Stomach (tissue), 8 donors: ENCODE measurements at regions not wholly inside any gene's neighbourhood (a gene's known extent, or its start where the extent isn't known, plus 50 kb on each side); places are given as distances from the start of the nearest gene placed in this dataset.

Source experiments
- DNase-seq, 2 donors: peaks; one replicate each; pipeline versions ENCODE4 v3.0.0 to v3.0.0-alpha.2; 2013 to 2019
- H3K27ac ChIP-seq, 5 donors: fragments of 200-600 bp in 4 of 5; sonication (generic) in 4 of 5; one replicate each; pipeline ENCODE4 v1.5.1; 2013 to 2019; ENCODE audit warnings: mild to moderate bottlenecking in 1 of 5, moderate library complexity in 1 of 5
- H3K27me3 ChIP-seq, 3 donors: fragments of 200-600 bp; sonication (generic); one replicate each; pipeline ENCODE4 v1.5.1; 2017 to 2019; ENCODE audit warnings: mixed run types in 1 of 3
- H3K36me3 ChIP-seq, 4 donors: fragments of 200-600 bp; sonication (generic); 1 replicate in 3 of 4; 2 replicates in 1 of 4; pipeline ENCODE4 v1.5.1; 2016 to 2019
- H3K4me1 ChIP-seq, 4 donors: fragments of 200-600 bp; sonication (generic); one replicate each; pipeline ENCODE4 v1.5.1; 2016 to 2019
- H3K4me3 ChIP-seq, 4 donors: fragments of 200-600 bp; sonication (generic) in 3 of 4; one replicate each; pipeline ENCODE4 v1.5.1; 2016 to 2019; ENCODE audit warnings: mild to moderate bottlenecking in 1 of 4
- H3K9me3 ChIP-seq, 4 donors: fragments of 200-600 bp; sonication (generic); one replicate each; pipeline ENCODE4 v1.5.1; 2016 to 2019
- EP300 ChIP-seq: sonication (generic); formaldehyde crosslinking; IDR thresholded peaks from one replicate; pipeline ENCODE4 v1.6.1; 2017; ENCODE audit warnings: antibody characterized with exemption
- POLR2A ChIP-seq, 4 donors: fragments of 450-650 bp; IDR thresholded peaks; one replicate each; pipeline ENCODE4 v1.6.1; 2016; ENCODE audit warnings: antibody characterized with exemption in 4 of 4, control low read depth in 2 of 4, mild to moderate bottlenecking in 1 of 4, moderate library complexity in 1 of 4
- POLR2AphosphoS5 ChIP-seq, 3 donors: sonication (generic); formaldehyde crosslinking; IDR thresholded peaks; one replicate each; pipeline ENCODE4 v1.6.1; 2016; ENCODE audit warnings: antibody characterized with exemption in 3 of 3
- WGBS, 5 donors: extraction: QIAGEN DNeasy Blood & Tissue Kit in 3 of 5; methylation state at CpG; one replicate each; pipeline versions ENCODE4 v1.1.5 to v1.1.7; 2013 to 2018; 5-methylcytosine and 5-hydroxymethylcytosine counted together
- intact Hi-C: fragments of 100-400 bp; cut with DNase I; formaldehyde crosslinking; loops from one replicate; pipeline ENCODE4 v1.15.1; 2023; ENCODE audit warnings: low total_unique reads
- TF ChIP-seq, protein P1 (sequence below), 7 experiments: fragments of 450-650 bp in 4 of 7; fragments of 200-600 bp in 3 of 7; sonication (generic) in 3 of 7; IDR thresholded peaks; one replicate each; pipeline ENCODE4 v1.5.1; 2016 to 2019; ENCODE audit warnings: antibody characterized with exemption in 7 of 7, control low read depth in 2 of 7, mild to moderate bottlenecking in 1 of 7
- donor health status: healthy with polysubstance abuse.
- donor health status: Bipolar disorder and iron deficiency.
- donor health status: healthy.

DNA sequence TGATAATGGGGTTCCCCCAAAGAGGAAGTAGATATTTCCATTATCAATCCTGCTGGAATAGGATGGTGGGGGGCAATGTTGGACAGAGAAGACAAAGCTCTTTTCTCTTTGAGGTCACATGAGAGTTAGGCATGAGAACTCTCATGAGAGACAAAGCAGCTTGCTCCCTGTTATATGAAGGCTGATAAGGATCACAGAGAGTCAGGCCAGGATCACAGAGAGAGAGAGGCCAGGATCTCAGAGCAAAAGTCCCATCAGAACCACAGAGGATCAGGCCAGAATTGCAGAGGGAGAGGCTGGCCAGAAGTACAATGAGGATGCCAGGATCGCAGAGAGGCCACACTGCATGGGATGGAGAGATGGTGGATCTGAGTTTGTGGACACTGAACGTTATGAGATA lies 457.1 kb downstream of the LPIN1 start:
- H3K27ac ChIP-seq, result no peak overlapping the region
- H3K4me1 ChIP-seq, result no peaks in the 10 kb centered on the region
- H3K27me3 ChIP-seq, result no peaks in the 10 kb centered on the region
- intact Hi-C loops, result no loop called here
- no peak for DNase-seq
- H3K9me3 ChIP-seq, result no peaks in the 10 kb centered on the region
- H3K4me3 ChIP-seq, result no peak overlapping the region
- no peaks in the 10 kb centered on the region for H3K36me3 ChIP-seq
- TF ChIP-seq POLR2A (IDR thresholded peaks at IDR 0.05), result no peak
- TF ChIP-seq, protein P1, sequence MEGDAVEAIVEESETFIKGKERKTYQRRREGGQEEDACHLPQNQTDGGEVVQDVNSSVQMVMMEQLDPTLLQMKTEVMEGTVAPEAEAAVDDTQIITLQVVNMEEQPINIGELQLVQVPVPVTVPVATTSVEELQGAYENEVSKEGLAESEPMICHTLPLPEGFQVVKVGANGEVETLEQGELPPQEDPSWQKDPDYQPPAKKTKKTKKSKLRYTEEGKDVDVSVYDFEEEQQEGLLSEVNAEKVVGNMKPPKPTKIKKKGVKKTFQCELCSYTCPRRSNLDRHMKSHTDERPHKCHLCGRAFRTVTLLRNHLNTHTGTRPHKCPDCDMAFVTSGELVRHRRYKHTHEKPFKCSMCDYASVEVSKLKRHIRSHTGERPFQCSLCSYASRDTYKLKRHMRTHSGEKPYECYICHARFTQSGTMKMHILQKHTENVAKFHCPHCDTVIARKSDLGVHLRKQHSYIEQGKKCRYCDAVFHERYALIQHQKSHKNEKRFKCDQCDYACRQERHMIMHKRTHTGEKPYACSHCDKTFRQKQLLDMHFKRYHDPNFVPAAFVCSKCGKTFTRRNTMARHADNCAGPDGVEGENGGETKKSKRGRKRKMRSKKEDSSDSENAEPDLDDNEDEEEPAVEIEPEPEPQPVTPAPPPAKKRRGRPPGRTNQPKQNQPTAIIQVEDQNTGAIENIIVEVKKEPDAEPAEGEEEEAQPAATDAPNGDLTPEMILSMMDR (IDR thresholded peaks at IDR 0.05), result no peak
- TF ChIP-seq EP300, result no peak
- no peak for TF ChIP-seq POLR2AphosphoS5 (IDR thresholded peaks at IDR 0.05)
- 77 to 95% (median 90%) methylated on average over 2 of the region's 2 CpGs for WGBS, 5 donors

DNA sequence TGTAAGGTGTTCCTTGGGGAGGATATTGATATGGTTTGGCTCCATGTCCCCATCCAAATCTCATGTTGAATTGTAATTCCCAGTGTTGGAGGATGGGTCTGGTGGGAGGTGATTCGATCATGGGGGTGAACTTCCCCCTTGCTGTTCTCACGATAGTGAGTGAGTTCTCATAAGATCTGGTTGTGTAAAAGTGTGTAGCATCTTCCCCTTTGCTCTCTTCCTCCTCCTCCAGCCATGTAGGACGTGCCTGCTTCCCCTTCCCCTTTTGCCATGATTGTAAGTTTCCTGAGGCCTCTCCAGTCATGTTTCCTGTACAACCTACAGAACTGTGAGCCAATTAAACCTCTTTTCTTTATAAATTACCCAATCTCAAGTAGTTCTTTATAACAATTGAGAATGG lies 458.7 kb downstream of the LPIN1 start:
- H3K27ac ChIP-seq, result no peak overlapping the region
- DNase-seq, result no peak
- intact Hi-C loops, result no loop called here

DNA sequence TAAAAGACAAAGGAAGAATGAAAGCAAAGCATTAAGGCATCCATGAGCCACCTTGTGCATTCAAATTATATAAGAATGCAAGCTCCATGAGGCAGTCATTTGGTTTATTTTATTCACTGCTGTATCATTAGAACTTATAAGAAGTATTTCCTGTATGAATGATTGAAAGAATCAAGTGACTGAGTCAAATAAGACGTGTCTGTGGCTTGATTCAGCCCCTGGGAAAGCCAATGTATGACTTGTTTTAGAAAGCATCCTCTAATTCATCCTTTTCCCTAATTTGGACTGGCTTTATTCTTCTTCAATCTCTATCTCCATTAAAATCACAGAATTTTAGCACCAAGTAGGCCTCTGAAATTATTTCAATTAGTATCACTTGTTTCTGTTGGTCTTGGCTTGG lies 461.1 kb downstream of the LPIN1 start:
- H3K4me3 ChIP-seq, result no peak overlapping the region
- no peak for TF ChIP-seq EP300
- TF ChIP-seq, protein P1 (IDR thresholded peaks at IDR 0.05), result no peak
- no peak for TF ChIP-seq POLR2A (IDR thresholded peaks at IDR 0.05)
- no peak for TF ChIP-seq POLR2AphosphoS5 (IDR thresholded peaks at IDR 0.05)
- no peaks in the 10 kb centered on the region for H3K9me3 ChIP-seq
- H3K36me3 ChIP-seq, result no peaks in the 10 kb centered on the region
- DNase-seq, result no peak
- H3K4me1 ChIP-seq, result no peaks in the 10 kb centered on the region
- 61 to 92% (median 74%) methylated on average over 1 of the region's 1 CpG for WGBS, 5 donors
- no peak overlapping the region for H3K27ac ChIP-seq
- no peaks in the 10 kb centered on the region for H3K27me3 ChIP-seq
- intact Hi-C loops, result no loop called here

More for the DNA sequence above, 458.7 kb downstream of the LPIN1 start:
- TF ChIP-seq POLR2A (IDR thresholded peaks at IDR 0.05), result no peak
- TF ChIP-seq, protein P1 (IDR thresholded peaks at IDR 0.05), result no peak
- Histone ChIP-seq H3K9me3 (no peaks in the 10 kb centered on the region), H3K27me3 (no peaks in the 10 kb centered on the region), H3K4me3 (no peak overlapping the region), H3K4me1 (no peaks in the 10 kb centered on the region), H3K36me3 (no peaks in the 10 kb centered on the region)
- 76 to 89% (median 86%) methylated on average over 3 of the region's 3 CpGs for WGBS, 5 donors

DNA sequence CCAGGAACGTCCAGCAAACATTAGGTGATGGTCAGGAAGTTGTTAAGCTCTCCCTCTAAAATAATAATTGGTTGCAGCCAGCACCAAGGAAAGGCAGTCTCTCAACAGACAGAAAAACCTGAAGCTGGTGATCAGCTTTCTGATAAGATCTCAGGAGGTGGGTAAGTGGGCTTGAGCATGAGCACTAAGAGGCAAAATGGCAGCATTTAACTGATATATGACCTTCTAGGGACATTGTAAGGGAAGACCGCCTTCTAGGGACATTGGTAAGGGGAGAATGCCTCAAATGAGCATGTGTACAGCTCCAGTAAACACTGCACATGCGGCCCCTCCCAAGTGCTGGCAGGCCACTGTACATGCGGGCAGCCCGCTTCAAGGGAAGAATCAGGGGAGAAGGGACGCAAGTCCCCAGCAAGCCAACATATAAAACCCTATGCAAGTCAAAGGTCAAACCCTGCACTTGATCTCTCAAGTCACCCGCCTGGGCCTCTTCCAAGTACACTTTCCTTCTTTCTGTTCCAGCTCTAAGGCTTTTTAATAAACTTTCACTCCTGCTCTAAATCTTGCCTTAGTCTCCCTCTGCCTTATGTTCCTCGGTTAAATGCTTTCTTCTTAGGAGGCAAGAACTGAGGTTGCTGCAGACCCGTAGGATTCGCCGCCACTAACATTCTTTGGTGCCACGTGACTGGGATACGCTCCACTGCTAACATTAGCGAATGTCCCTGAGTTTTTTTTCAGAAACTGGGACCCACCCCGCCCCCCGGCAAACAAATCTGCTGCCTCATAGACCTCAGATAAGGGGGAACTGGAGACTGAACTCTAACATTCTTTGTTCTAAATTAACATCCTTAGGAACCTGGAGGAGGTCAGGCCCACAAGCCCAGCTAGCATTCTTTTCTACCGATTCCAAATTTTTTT lies 463.8 kb downstream of the LPIN1 start:
- TF ChIP-seq EP300, result no peak
- no peak for TF ChIP-seq POLR2A (IDR thresholded peaks at IDR 0.05)
- H3K27ac ChIP-seq, result no peak overlapping the region
- no peaks in the 10 kb centered on the region for H3K27me3 ChIP-seq
- no peak overlapping the region for H3K4me3 ChIP-seq
- H3K4me1 ChIP-seq, result no peaks in the 10 kb centered on the region
- WGBS, 5 donors, result 74 to 85% (median 75%) methylated on average over 17 of the region's 17 CpGs
- no peak for DNase-seq
- H3K9me3 ChIP-seq, result no peaks in the 10 kb centered on the region
- no peaks in the 10 kb centered on the region for H3K36me3 ChIP-seq
- intact Hi-C loops, result no loop called here
